ENCODE measurements at regions not wholly inside any gene's neighbourhood (a gene's known extent, or its start where the extent isn't known, plus 50 kb on each side); places are given as distances from the start of the nearest gene placed in this dataset.

DNA sequence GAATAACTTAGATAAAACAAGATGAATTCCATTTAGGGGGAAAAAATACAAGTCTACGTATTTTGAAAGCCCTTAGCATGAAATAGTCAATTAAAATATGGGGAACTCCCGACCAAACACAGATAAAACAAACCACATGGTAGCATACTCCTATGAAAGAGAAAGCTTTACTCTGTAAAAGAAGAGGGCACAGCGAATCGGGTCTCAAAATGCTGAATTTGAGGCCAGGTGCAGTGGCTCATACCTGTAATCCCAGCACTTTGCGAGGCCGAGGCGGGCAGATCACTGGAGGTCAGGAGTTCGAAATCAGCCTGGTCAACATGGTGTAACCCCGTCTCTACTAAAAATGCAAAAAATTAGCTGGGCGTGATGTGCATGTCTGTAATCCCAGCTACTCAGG lies 116.9 kb upstream of the TIAM1 start:
- H3K9me3 ChIP-seq (ENCODE audit: low read length), result no peaks in the 10 kb centered on the region
- no peaks in the 10 kb centered on the region for H3K36me3 ChIP-seq (ENCODE audit: insufficient read depth, low read length)
- no peak overlapping the region for H3K27ac ChIP-seq (ENCODE audit: low read depth, low read length, poor library complexity, severe bottlenecking)
- no peak overlapping the region for H2AFZ ChIP-seq (ENCODE audit: low read length)
- H3K4me3 ChIP-seq (ENCODE audit: low read depth, low read length, poor library complexity, severe bottlenecking), result no peak overlapping the region
- ChIA-PET CTCF (ENCODE audit: unreplicated experiment) (no interaction called here), POLR2A (no interaction called here)
- H3K4me2 ChIP-seq (ENCODE audit: low read length), result no peak overlapping the region
- no peaks in the 10 kb centered on the region for H3K4me1 ChIP-seq (ENCODE audit: insufficient read depth, low read length, poor library complexity, severe bottlenecking)
- H3K9me2 ChIP-seq (ENCODE audit: insufficient read depth, low read length), result no peaks in the 10 kb centered on the region
- no peaks in the 10 kb centered on the region for H3K79me2 ChIP-seq (ENCODE audit: insufficient read depth, low read depth, low read length)
- DNase-seq (ENCODE audit: low spot score), result no peak
- BruUV-seq (replicated peaks), result no TSS peak
- no peaks in the 10 kb centered on the region for H4K20me1 ChIP-seq (ENCODE audit: insufficient read depth, low read length)
- TF ChIP-seq EZH2phosphoT487 (IDR thresholded peaks at IDR 0.05; ENCODE audit: borderline replicate concordance, low read depth, low read length), result no peak
- intact Hi-C loops (cut with micrococcal nuclease; ENCODE audit: unreplicated experiment), result no loop called here

DNA sequence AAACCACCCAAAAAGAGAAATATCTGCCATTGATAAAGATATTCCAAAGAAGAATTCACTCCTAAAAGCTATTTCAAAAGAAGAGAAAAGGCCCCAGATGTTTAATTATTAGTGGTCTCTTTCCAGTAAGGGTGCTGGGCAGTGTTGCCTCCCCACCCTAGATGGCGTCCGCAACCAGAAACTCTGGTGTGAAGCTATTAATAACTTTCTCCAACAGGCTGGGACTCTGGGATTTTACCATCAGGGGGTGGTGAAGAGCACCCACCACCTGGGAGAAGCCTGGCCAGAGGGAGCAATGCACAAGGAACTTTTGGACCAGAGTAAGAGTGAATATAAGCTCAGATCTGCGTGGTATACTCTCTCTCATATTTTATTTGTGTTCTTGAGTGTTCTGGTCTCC lies 115.4 kb upstream of the TIAM1 start:
- no peak overlapping the region for H3K27ac ChIP-seq (ENCODE audit: low read depth, low read length, poor library complexity, severe bottlenecking)
- CTCF ChIA-PET (ENCODE audit: unreplicated experiment), result no interaction called here
- BruUV-seq (replicated peaks), result no TSS peak
- intact Hi-C loops (cut with micrococcal nuclease; ENCODE audit: unreplicated experiment), result no loop called here
- no peak overlapping the region for H3K4me3 ChIP-seq (ENCODE audit: low read depth, low read length, poor library complexity, severe bottlenecking)
- no peaks in the 10 kb centered on the region for H3K79me2 ChIP-seq (ENCODE audit: insufficient read depth, low read depth, low read length)
- no peaks in the 10 kb centered on the region for H3K4me1 ChIP-seq (ENCODE audit: insufficient read depth, low read length, poor library complexity, severe bottlenecking)
- TF ChIP-seq EZH2phosphoT487 (IDR thresholded peaks at IDR 0.05; ENCODE audit: borderline replicate concordance, low read depth, low read length), result no peak
- TF ChIP-seq, protein P1, sequence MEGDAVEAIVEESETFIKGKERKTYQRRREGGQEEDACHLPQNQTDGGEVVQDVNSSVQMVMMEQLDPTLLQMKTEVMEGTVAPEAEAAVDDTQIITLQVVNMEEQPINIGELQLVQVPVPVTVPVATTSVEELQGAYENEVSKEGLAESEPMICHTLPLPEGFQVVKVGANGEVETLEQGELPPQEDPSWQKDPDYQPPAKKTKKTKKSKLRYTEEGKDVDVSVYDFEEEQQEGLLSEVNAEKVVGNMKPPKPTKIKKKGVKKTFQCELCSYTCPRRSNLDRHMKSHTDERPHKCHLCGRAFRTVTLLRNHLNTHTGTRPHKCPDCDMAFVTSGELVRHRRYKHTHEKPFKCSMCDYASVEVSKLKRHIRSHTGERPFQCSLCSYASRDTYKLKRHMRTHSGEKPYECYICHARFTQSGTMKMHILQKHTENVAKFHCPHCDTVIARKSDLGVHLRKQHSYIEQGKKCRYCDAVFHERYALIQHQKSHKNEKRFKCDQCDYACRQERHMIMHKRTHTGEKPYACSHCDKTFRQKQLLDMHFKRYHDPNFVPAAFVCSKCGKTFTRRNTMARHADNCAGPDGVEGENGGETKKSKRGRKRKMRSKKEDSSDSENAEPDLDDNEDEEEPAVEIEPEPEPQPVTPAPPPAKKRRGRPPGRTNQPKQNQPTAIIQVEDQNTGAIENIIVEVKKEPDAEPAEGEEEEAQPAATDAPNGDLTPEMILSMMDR (conservative IDR thresholded peaks at IDR 0.05; ENCODE audit: low read length), result no peak
- no peak for DNase-seq (ENCODE audit: low spot score)
- H2AFZ ChIP-seq (ENCODE audit: low read length), result no peak overlapping the region
- POLR2A ChIA-PET, result interaction anchor here (0.6 to 1.2 kb wide), 2 partner anchors 29 to 202 kb away, joined by 3 read pairs; no protein-coding TSS in a partner anchor
- no peaks in the 10 kb centered on the region for H3K36me3 ChIP-seq (ENCODE audit: insufficient read depth, low read length)
- no peak overlapping the region for H3K4me2 ChIP-seq (ENCODE audit: low read length)
- no peaks in the 10 kb centered on the region for H4K20me1 ChIP-seq (ENCODE audit: insufficient read depth, low read length)
- no peaks in the 10 kb centered on the region for H3K9me3 ChIP-seq (ENCODE audit: low read length)
- H3K9me2 ChIP-seq (ENCODE audit: insufficient read depth, low read length), result no peaks in the 10 kb centered on the region

DNA sequence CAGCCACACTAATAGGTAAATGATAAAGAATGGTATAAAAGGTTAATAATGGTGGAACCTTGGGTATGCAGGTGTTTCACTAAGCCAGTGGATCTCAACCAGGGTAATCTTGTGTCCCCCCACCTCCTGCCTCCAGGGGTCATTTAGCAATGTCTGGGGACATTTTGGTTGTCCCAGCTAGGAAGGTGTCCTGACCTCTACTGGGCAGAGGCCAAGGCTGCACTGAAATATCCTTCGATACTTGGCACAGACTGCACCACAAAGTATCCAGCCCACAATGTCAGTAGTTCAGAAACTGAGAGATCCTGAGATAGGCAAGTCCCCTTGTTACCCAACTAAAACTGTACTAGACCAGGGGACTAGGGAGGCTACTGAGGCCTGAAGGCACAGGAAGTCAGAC lies 113.6 kb upstream of the TIAM1 start:
- Histone ChIP-seq H3K9me2 (ENCODE audit: insufficient read depth, low read length) (no peaks in the 10 kb centered on the region), H2AFZ (ENCODE audit: low read length) (no peak overlapping the region), H3K4me3 (ENCODE audit: low read depth, low read length, poor library complexity, severe bottlenecking) (no peak overlapping the region), H3K79me2 (ENCODE audit: insufficient read depth, low read depth, low read length) (no peaks in the 10 kb centered on the region), H3K4me2 (ENCODE audit: low read length) (no peak overlapping the region), H3K4me1 (ENCODE audit: insufficient read depth, low read length, poor library complexity, severe bottlenecking) (no peaks in the 10 kb centered on the region), H3K9me3 (ENCODE audit: low read length) (no peaks in the 10 kb centered on the region), H4K20me1 (ENCODE audit: insufficient read depth, low read length) (no peaks in the 10 kb centered on the region), H3K27ac (ENCODE audit: low read depth, low read length, poor library complexity, severe bottlenecking) (no peak overlapping the region), H3K36me3 (ENCODE audit: insufficient read depth, low read length) (no peaks in the 10 kb centered on the region)
- intact Hi-C loops (cut with micrococcal nuclease; ENCODE audit: unreplicated experiment), result no loop called here
- TF ChIP-seq, protein P1 (conservative IDR thresholded peaks at IDR 0.05; ENCODE audit: low read length), result peak; percentile 30; the same call in 1 of the 2 replicates
- no peak for TF ChIP-seq EZH2phosphoT487 (IDR thresholded peaks at IDR 0.05; ENCODE audit: borderline replicate concordance, low read depth, low read length)
- POLR2A ChIA-PET, result interaction anchor here (0.6 to 0.7 kb wide), 2 partner anchors 50 to 1169 kb away, joined by 3 to 6 read pairs; no protein-coding TSS in a partner anchor
- CTCF ChIA-PET (ENCODE audit: unreplicated experiment), result no interaction called here
- BruUV-seq (replicated peaks), result no TSS peak
- DNase-seq (ENCODE audit: low spot score), result no peak
